Mammary epithelial cell (primary cell): ENCODE measurements at regions not wholly inside any gene's neighbourhood (a gene's known extent, or its start where the extent isn't known, plus 50 kb on each side); places are given as distances from the start of the nearest gene placed in this dataset.

Source experiments
- CTCF ChIP-seq, 2 donors: IDR thresholded peaks in 1 of 2; conservative IDR thresholded peaks in 1 of 2; 2 replicates each; pipeline ENCODE4 v1.5.1; 2011 to 2012; ENCODE audit warnings: inconsistent platforms in 2 of 2, low read length in 2 of 2, mild to moderate bottlenecking in 2 of 2, control low read depth in 1 of 2, low read depth in 1 of 2; ENCODE audit not compliant: insufficient read depth in 1 of 2; ENCODE audit errors: extremely low read depth in 1 of 2
- EZH2 ChIP-seq: IDR thresholded peaks from 2 replicates; pipeline ENCODE4 v1.6.1; 2012; ENCODE audit warnings: low read length, inconsistent platforms, borderline replicate concordance

GRCh38 chr13:89457977-89458376, 1786.8 kb downstream of the SLITRK5 start:
- TF ChIP-seq CTCF (conservative IDR thresholded peaks at IDR 0.05 in 1 of 2, IDR thresholded peaks at IDR 0.05 in 1 of 2; ENCODE audit: extremely low read depth in 1 of 2, insufficient read depth in 1 of 2, low read depth in 1 of 2, low read length in 2 of 2) (no peak), EZH2 (no peak)
